WTC11 (cell line): ENCODE measurements at regions not wholly inside any gene's neighbourhood (a gene's known extent, or its start where the extent isn't known, plus 50 kb on each side); places are given as distances from the start of the nearest gene placed in this dataset.

Experiments used
- ATAC-seq: fragments of 200-7000 bp; cut with Tn5 transposase; 2 replicates; pipeline ENCODE4 v1.10.0; 2021; ENCODE audit warnings: mild to moderate bottlenecking, moderate library complexity
- CTCF ChIA-PET: fragments of 300-600 bp; sonication (Branson Sonifier 250); formaldehyde crosslinking; loops from one replicate; lab custom pipeline; 2021; ENCODE audit warnings: antibody characterized with exemption; lab: Charles Lee
- POLR2A ChIA-PET: fragments of 350-600 bp; sonication (Branson Sonifier 250); formaldehyde crosslinking; loops from one replicate; lab custom pipeline; 2021; ENCODE audit warnings: antibody characterized with exemption; lab: Charles Lee
- DNase-seq: peaks from one replicate; pipeline ENCODE4 v3.0.0; 2021; ENCODE audit warnings: low spot score
- H3K27ac Mint-ChIP-seq: 2 replicates; pipeline ENCODE4 v1.8.0; 2021; ENCODE audit warnings: mixed read lengths
- H3K27me3 Mint-ChIP-seq: 2 replicates; pipeline ENCODE4 v1.8.0; 2021; ENCODE audit warnings: low read depth, mild to moderate bottlenecking, moderate library complexity, mixed read lengths
- H3K36me3 Mint-ChIP-seq: 2 replicates; pipeline ENCODE4 v1.8.0; 2021; ENCODE audit warnings: mixed read lengths
- H3K4me1 Mint-ChIP-seq: 2 replicates; pipeline ENCODE4 v1.8.0; 2022; ENCODE audit warnings: mixed read lengths
- H3K4me3 Mint-ChIP-seq: 2 replicates; pipeline ENCODE4 v1.8.0; 2021; ENCODE audit warnings: mild to moderate bottlenecking, moderate library complexity, mixed read lengths
- H3K9me3 Mint-ChIP-seq: 2 replicates; pipeline ENCODE4 v1.8.0; 2021; ENCODE audit warnings: mixed read lengths
- AFF4 ChIP-seq: sonication (generic); formaldehyde crosslinking; IDR thresholded peaks from 2 replicates; pipeline ENCODE4 v1.8.1; 2023; ENCODE audit warnings: mild to moderate bottlenecking, missing genetic modification reagents, borderline replicate concordance
- AR ChIP-seq: fragments of 250-450 bp; sonication (Bioruptor Pico); IDR thresholded peaks from 2 replicates; pipeline ENCODE4 v1.9.0; 2021; ENCODE audit warnings: mild to moderate bottlenecking
- ARID4B ChIP-seq: sonication (generic); formaldehyde crosslinking; IDR thresholded peaks from 2 replicates; pipeline ENCODE4 v1.8.0; 2023; ENCODE audit warnings: missing genetic modification reagents, mild to moderate bottlenecking, borderline replicate concordance
- ELF4 ChIP-seq: sonication (generic); formaldehyde crosslinking; IDR thresholded peaks from 2 replicates; pipeline ENCODE4 v1.8.1; 2022; ENCODE audit warnings: low read depth, mild to moderate bottlenecking, moderate library complexity, missing genetic modification reagents
- EMX1 ChIP-seq: fragments of 250-450 bp; sonication (Bioruptor Pico); IDR thresholded peaks from 2 replicates; pipeline ENCODE4 v1.8.0; 2021; ENCODE audit warnings: mild to moderate bottlenecking
- IRF2 ChIP-seq: sonication (generic); formaldehyde crosslinking; IDR thresholded peaks from 2 replicates; pipeline ENCODE4 v1.8.0; 2022; ENCODE audit warnings: low read depth, missing genetic modification reagents, borderline replicate concordance
- JUN ChIP-seq: sonication (generic); formaldehyde crosslinking; IDR thresholded peaks from 2 replicates; pipeline ENCODE4 v1.8.0; 2023; ENCODE audit warnings: mild to moderate bottlenecking, missing genetic modification reagents
- KAT7 ChIP-seq: sonication (generic); formaldehyde crosslinking; IDR thresholded peaks from 2 replicates; pipeline ENCODE4 v1.8.1; 2023; ENCODE audit warnings: missing genetic modification reagents, mild to moderate bottlenecking, borderline replicate concordance
- MAX ChIP-seq: sonication (generic); formaldehyde crosslinking; IDR thresholded peaks from 2 replicates; pipeline ENCODE4 v1.8.0; 2022; ENCODE audit warnings: mild to moderate bottlenecking, missing genetic modification reagents
- NFATC4 ChIP-seq: fragments of 250-450 bp; sonication (Bioruptor Pico); IDR thresholded peaks from 2 replicates; pipeline ENCODE4 v1.9.0; 2021; ENCODE audit warnings: mild to moderate bottlenecking
- OVOL2 ChIP-seq: fragments of 250-450 bp; sonication (Bioruptor Pico); IDR thresholded peaks from 2 replicates; pipeline ENCODE4 v1.9.0; 2021; ENCODE audit warnings: mild to moderate bottlenecking, borderline replicate concordance
- SP1 ChIP-seq: sonication (generic); formaldehyde crosslinking; conservative IDR thresholded peaks from 2 replicates; pipeline ENCODE4 v1.8.1; 2022; ENCODE audit warnings: missing genetic modification reagents
- ZNF121 ChIP-seq: sonication (generic); formaldehyde crosslinking; IDR thresholded peaks from 2 replicates; pipeline ENCODE4 v1.8.0; 2023; ENCODE audit warnings: missing genetic modification reagents
- ZNF317 ChIP-seq: sonication (generic); formaldehyde crosslinking; IDR thresholded peaks from 2 replicates; pipeline ENCODE4 v1.8.1; 2023; ENCODE audit warnings: low read depth, mild to moderate bottlenecking, moderate library complexity, missing genetic modification reagents, borderline replicate concordance
- ZNF671 ChIP-seq: fragments of 250-450 bp; sonication (Bioruptor Pico); IDR thresholded peaks from 2 replicates; pipeline ENCODE4 v1.8.0; 2021; ENCODE audit warnings: mild to moderate bottlenecking
- TF ChIP-seq, protein P1 (sequence below): fragments of 250-450 bp; sonication (Bioruptor Pico); IDR thresholded peaks from 2 replicates; pipeline ENCODE4 v1.9.0; 2021; ENCODE audit warnings: mild to moderate bottlenecking, borderline replicate concordance
- TF ChIP-seq, protein P2 (sequence below): fragments of 250-450 bp; sonication (Bioruptor Pico); conservative IDR thresholded peaks from 2 replicates; pipeline ENCODE4 v1.9.0; 2021; ENCODE audit warnings: mild to moderate bottlenecking

DNA sequence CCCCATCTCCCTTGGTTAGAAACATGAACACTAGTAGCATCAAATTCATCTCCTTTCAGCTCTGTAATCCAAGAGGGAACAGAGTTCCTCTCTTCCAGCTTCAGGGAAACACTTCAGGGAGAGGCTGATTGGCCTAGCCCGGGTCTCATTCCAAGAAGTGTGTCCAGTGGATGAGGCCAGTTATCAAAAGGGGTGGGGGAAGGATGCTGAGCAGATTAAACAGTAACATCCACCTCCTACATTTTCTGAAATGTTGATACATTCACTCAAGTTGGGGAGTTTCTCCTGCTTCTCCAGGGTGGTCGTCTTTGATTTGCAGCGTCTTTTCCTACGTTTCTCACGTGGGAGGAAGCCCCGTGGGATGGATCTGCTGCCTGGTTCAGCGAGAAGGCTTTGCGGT, 62.9 kb upstream of the WSB1 start (continued):
- TF ChIP-seq AR (CRISPR knock-in tag) = no peak
- no peak for TF ChIP-seq ZNF671 (CRISPR knock-in tag)
- TF ChIP-seq ZNF317 (CRISPR knock-in tag) = no peak
- TF ChIP-seq, protein P1, sequence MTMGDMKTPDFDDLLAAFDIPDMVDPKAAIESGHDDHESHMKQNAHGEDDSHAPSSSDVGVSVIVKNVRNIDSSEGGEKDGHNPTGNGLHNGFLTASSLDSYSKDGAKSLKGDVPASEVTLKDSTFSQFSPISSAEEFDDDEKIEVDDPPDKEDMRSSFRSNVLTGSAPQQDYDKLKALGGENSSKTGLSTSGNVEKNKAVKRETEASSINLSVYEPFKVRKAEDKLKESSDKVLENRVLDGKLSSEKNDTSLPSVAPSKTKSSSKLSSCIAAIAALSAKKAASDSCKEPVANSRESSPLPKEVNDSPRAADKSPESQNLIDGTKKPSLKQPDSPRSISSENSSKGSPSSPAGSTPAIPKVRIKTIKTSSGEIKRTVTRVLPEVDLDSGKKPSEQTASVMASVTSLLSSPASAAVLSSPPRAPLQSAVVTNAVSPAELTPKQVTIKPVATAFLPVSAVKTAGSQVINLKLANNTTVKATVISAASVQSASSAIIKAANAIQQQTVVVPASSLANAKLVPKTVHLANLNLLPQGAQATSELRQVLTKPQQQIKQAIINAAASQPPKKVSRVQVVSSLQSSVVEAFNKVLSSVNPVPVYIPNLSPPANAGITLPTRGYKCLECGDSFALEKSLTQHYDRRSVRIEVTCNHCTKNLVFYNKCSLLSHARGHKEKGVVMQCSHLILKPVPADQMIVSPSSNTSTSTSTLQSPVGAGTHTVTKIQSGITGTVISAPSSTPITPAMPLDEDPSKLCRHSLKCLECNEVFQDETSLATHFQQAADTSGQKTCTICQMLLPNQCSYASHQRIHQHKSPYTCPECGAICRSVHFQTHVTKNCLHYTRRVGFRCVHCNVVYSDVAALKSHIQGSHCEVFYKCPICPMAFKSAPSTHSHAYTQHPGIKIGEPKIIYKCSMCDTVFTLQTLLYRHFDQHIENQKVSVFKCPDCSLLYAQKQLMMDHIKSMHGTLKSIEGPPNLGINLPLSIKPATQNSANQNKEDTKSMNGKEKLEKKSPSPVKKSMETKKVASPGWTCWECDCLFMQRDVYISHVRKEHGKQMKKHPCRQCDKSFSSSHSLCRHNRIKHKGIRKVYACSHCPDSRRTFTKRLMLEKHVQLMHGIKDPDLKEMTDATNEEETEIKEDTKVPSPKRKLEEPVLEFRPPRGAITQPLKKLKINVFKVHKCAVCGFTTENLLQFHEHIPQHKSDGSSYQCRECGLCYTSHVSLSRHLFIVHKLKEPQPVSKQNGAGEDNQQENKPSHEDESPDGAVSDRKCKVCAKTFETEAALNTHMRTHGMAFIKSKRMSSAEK (CRISPR knock-in tag) = no peak
- TF ChIP-seq EMX1 (CRISPR knock-in tag) = no peak
- TF ChIP-seq JUN (CRISPR knock-in tag) = no peak
- TF ChIP-seq, protein P2, sequence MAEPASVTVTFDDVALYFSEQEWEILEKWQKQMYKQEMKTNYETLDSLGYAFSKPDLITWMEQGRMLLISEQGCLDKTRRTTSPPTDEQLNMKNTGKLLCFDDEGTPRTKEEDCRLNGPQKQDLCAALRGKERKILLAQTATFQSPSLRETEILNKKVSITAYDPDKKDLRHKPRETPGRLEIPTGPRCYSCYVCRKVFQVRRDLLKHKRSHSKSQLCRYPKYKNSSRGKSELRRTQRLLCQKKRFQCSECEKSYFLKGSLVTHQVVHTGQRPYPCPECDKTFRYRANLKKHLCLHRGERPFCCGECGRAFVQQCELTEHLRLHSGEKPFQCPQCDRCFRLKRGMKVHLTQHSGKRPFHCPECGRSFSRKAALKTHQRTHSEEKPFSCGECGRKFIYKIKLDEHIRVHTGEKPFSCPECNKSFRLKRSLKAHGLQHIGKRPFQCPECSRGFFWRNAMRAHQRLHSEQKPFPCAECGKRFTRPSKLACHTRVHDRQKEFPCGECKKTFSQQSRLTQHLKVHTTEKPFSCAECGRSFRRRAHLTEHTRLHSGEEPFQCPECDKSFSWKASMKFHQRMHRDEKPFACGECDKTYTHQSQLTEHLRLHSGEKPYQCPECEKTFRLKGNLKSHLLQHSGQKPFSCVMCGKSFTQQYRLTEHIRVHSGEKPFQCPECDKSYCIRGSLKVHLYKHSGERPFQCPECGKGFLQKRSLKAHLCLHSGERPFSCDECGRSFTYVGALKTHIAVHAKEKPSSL (CRISPR knock-in tag) = no peak

- CTCF ChIA-PET = interaction anchor here (0.9 kb wide), 1 partner anchor 13 kb away, joined by 3 read pairs; no protein-coding TSS in a partner anchor
- TF ChIP-seq NFATC4 (CRISPR knock-in tag) = no peak
- TF ChIP-seq KAT7 (CRISPR knock-in tag) = no peak
- no peak for TF ChIP-seq ZNF121
- no peak for TF ChIP-seq ELF4
- TF ChIP-seq OVOL2 (CRISPR knock-in tag) = no peak
- TF ChIP-seq AFF4 = no peak
- TF ChIP-seq IRF2 (CRISPR knock-in tag) = no peak
- TF ChIP-seq ARID4B = no peak
- TF ChIP-seq SP1 (CRISPR knock-in tag) = no peak
- no peak for TF ChIP-seq MAX (CRISPR knock-in tag)
Measured at GRCh38 chr17:27232328-27232727, 61.6 kb upstream of the WSB1 start.

More at GRCh38 chr17:27232328-27232727, 61.6 kb upstream of the WSB1 start:
- Mint-ChIP-seq H3K27me3 (peaks cover 6% of the 10 kb centered on the region; the same call in 1 of the 2 replicates), H3K4me3 (no peak overlapping the region), H3K9me3 (peaks cover 13% of the 10 kb centered on the region), H3K27ac (no peak overlapping the region), H3K4me1 (no peaks in the 10 kb centered on the region), H3K36me3 (no peaks in the 10 kb centered on the region)
- DNase-seq = no peak
- POLR2A ChIA-PET = no interaction called here
- ATAC-seq = no peak
